HG03575 (cell line): ENCODE measurements at regions not wholly inside any gene's neighbourhood (a gene's known extent, or its start where the extent isn't known, plus 50 kb on each side); places are given as distances from the start of the nearest gene placed in this dataset.

Experiments
- ATAC-seq: cut with Tn5 transposase; IDR thresholded peaks from one replicate; pipeline ENCODE4 v1.9.1; 2021; ENCODE audit not compliant: unreplicated experiment, insufficient number of reproducible peaks, low FRiP score; ENCODE audit errors: extremely low read depth

- ATAC-seq, result no peak
These were observed 199.8 kb upstream of the ZFP42 start for GRCh38 chr4:187795737-187796136.

GRCh38 chr4:187798385-187798784 lies 197.2 kb upstream of the ZFP42 start:
- ATAC-seq, result no peak

DNA sequence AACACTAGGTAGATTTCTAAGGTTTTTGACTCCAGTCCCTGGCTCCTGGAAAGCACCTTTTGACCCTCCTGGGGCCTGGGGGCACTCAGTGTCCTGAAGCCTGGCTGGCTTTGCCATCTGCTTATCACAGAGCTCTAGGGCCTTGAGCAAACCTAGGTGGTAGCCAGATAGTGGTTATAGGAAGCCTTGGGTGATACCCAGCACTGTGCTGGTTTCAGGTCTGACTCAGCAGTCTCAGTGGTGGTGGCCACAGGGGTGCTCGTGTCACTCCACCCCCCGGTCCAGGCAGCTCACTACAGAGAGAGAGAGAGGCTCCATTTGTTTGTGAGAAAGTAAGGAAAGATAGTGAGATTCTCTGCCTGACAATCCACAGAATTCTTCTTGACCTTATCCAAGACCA lies 195.8 kb upstream of the ZFP42 start:
- ATAC-seq, result no peak

DNA sequence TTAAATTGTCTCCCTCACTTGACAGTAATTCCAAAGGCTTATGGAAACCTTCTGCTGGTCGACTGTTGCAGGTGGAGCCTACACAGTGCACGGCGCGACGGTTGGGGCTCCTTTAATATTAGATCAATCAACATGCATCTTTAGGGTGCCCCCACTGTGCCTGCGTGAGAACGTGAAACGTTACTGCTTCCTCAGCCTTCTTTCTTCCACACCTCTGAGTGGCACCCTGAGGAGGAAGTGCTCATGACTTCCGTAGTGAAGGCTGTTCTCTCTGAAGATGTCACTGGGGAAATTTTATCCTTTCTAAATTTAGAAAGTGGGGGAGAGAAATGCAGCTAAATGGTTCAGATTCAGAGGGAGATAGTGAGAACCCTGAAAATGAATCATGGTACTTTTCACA lies 184.0 kb upstream of the ZFP42 start:
- ATAC-seq, result no peak

DNA sequence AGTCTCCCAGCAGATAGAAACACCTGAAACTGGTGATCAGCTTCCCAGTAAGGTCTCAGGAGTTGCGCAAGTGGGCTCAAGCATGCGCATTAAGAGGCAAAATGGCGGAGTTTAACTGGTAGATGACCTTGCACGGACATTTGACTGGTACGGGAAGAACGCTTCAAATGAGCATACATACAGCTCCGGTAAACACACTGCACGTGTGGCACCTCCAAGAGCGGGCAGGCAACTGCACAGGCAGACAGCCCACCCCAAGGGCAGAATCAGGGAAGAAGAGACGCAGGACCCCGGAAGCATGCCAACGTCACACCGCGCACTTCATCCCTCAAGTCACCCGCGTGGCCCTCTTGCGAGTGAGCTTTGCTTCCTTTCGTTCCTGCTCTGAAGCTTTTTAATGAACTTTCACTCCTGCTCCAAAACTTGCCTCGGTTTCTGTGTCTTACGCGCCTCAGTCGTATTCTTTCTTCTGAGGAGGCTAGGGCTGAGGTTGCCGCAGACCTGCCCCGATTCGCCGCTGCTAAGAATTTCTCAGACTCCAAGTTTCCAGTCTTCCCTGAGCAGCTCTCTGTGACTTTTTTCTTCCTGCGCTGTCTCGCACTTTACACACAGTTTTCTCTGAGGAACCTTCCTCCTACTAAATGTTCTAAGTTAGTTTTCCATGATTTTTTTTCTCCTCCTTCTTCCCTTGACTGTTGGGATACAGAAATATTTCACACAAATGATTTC lies 180.7 kb upstream of the ZFP42 start:
- ATAC-seq, result no peak

- no peak for ATAC-seq
These were observed 168.8 kb upstream of the ZFP42 start for GRCh38 chr4:187826725-187827124.

- ATAC-seq, result no peak
These were observed 167.9 kb upstream of the ZFP42 start for GRCh38 chr4:187827631-187828030.

GRCh38 chr4:187839765-187840164 lies 155.8 kb upstream of the ZFP42 start:
- ATAC-seq, result no peak

- ATAC-seq, result no peak
These were observed 154.8 kb upstream of the ZFP42 start for GRCh38 chr4:187840814-187841213.

DNA sequence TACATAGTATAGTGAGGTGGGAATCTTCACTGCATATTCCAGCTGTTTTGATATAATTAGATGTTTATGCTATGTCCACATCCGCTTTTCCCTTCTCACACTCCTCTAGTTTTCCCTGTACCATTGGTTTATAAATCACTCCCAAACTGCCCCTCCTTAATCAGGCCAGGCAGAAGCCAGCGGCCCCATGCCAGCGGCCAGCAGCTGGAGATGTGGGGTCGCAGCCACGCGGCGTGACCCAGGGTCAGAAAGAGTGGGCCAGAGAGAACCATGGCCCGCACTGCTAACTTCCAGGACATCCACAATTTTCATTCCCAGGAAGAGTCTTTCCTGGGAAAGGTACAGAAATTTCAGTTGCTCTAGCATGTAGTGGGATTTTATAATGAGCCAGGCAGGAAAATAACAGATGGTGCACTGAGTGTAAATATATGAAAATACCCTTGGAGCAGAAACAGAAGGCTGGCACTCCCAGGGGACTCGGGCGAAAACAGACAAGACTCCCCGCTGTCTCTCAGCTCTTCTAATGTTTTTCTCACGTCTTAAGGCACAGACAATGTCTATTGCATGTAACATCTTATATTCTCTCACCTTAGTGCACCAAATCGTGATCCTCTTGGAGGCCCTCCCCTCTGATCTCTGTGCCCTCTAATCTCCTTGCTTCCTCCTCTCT lies 145.9 kb upstream of the ZFP42 start:
- ATAC-seq, result no peak

GRCh38 chr4:187865914-187866313 lies 129.7 kb upstream of the ZFP42 start:
- ATAC-seq, result no peak

DNA sequence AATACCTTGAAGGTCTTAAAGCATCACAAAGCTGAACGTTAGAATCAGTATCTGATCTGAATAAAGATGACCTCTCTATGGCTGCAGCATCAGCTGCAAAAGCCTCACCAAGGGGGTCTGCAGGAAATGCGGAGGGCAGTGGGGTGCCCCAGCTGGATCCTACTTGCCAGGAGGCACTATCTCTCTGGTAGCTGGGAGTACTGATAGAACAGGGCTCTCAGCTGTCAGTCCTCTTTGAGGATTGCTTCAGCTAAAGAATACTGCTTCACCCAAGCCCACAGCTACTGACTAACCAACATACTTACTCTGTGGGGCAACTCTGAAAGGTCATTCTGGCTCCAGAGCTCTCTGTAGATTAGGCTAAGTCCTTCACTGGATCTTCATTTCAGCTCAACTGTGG lies 112.5 kb upstream of the ZFP42 start:
- no peak for ATAC-seq

DNA sequence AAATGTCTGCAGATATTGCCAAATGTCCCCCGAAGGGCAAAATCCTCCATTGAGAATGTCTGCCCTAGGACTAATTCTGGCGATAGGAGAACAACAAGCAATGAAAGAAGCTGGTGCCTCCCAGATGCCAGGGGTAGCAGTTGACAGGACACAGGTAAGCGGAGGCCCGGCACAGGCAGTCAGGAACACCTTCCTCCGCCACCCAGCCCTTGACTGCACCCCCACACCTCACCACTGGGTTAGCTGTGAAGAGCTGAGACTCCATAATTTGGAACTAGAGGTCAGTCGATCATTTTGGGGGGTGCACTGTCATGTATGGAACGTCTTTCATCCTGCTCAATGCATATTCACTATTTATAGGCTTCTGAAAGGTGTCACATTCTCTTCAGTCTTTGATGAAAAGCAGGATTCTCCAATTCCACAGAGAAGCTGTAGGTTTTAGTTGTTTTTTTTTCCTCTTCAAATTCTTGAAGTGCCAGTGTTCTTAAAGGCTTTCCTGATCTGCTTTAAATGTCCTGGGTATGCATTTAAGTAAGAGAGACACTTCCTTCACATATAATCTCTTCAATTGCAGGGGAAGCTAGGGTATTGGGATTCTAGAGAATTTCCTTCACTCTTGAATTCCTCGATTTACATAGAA lies 111.6 kb upstream of the ZFP42 start:
- ATAC-seq, result no peak

DNA sequence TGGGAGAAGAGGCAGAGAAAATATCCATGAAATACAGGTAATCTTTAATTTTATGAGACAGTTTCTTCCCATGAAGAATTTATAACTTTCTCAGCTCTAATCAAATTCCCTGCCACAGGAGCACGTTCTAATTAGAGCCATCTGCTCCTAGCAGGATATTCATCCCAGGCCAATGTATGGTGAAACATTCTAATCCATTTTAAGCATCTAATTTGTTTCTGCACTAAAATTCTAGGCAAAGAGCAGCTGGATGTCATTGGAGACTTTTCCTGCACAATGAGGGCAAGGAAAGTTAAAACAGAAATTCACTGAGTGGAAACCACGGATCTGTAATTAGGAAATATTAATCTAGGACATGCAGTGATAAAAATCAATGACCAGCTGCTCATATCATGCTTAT lies 107.7 kb upstream of the ZFP42 start:
- no peak for ATAC-seq

DNA sequence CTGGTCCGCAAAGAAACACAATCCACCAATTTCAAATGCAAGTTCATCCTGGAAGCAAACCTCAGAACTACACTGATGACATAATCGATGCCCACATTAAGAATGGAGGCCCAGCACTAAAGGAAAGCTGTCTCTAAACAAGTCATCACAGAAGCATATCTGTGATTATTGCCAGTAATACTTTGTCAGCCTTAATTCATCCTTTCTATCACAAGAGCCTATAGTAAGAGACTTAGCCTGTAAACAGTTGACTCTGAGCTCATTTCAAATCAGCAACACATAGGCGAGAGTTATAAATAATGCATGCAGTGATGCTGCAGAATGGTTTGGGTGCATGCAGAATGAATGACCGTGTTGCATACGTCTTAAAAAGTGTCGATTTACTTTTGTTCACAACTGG lies 105.9 kb upstream of the ZFP42 start:
- no peak for ATAC-seq

GRCh38 chr4:187893418-187893817 lies 102.2 kb upstream of the ZFP42 start:
- ATAC-seq, result no peak

GRCh38 chr4:187903106-187903505 lies 92.5 kb upstream of the ZFP42 start:
- ATAC-seq, result no peak

GRCh38 chr4:187903700-187904099 lies 91.9 kb upstream of the ZFP42 start:
- ATAC-seq, result no peak

GRCh38 chr4:187908079-187908561 lies 87.5 kb upstream of the ZFP42 start:
- ATAC-seq, result no peak

DNA sequence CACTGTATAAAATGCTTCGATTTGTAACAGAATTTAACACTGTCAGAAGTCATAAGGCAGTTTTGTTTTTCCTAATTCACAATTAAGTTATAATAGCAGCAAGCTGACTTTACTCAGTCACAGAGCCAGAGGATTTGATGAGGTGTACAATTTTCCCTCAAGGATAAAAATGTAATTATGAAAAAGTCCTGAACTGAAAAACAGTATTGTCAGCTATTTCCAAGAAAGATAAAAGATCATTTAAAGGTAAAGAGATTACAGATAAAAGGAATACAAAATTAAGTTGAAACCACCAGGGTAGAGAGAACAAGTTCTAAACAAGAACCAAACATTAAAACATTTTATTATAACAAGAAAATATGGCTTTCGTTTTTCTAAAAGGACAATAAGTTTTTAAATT lies 86.8 kb upstream of the ZFP42 start:
- no peak for ATAC-seq
